ENCODE measurements at regions not wholly inside any gene's neighbourhood (a gene's known extent, or its start where the extent isn't known, plus 50 kb on each side); places are given as distances from the start of the nearest gene placed in this dataset.
"Not testable (repeated sequence)": the region's sequence is repeated elsewhere in the genome, so short reads cannot be mapped to it uniquely, and the experiment has no call there.

- DNase-seq (ENCODE audit: low read depth in 1 of 2, low spot score in 1 of 2), result no peak
- in situ Hi-C loops (cut with HindIII; ENCODE audit: low pct_unique_long_range_greater_than_20kb, low sequenced_read_pairs), result no loop called here
- TF ChIP-seq JUND (IDR thresholded peaks at IDR 0.05; ENCODE audit: low read depth), result no peak
Measured at GRCh38 chr12:75670216-75670615, 158.8 kb upstream of the KRR1 start.

- no peak for DNase-seq (ENCODE audit: low read depth in 1 of 2, low spot score in 1 of 2)
- no peak for TF ChIP-seq JUND (IDR thresholded peaks at IDR 0.05; ENCODE audit: low read depth)
- in situ Hi-C loops (cut with HindIII; ENCODE audit: low pct_unique_long_range_greater_than_20kb, low sequenced_read_pairs), result no loop called here
Measured at GRCh38 chr12:75666939-75667334, 155.5 kb upstream of the KRR1 start.

DNA sequence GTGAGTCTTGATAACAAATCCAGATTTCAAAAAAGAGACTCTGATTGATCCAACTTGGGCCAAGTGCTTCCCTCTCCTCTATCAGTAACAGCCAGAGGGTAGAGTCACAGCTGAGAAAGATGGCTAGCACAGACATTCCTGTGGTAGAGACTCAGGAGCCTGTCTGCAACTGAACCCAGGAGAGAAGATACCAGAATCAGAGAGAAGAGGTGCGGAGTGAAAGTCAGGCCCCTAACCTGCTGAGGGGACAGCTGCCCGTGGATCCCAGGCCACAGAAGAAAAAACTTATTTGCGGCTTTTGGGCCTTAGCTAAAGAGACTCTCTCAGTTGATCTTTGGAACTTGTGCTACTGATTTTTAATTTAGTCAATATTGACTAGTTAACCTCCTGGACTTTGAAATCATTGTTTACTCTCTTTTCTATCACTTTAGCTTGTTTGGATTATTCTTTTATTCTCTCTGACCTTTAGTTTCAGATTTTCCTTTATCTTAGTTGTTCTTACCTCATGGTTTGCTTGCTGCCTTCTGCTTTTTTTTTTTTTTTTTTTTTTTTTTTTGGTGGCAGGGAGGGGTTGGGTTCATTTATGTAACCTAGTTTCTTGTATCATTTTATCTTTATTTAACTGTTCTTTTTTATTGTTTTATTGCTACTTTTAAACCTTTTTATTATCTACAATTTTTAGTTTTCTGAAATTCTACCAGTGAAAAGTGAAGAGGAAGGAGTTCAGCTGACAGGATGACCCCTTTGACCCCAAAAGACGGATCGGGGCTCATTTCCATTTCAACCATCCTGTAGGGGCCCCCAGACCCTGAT, 154.9 kb upstream of the KRR1 start:
- TF ChIP-seq JUND (IDR thresholded peaks at IDR 0.05; ENCODE audit: low read depth), result no peak
- no peak for DNase-seq (ENCODE audit: low read depth in 1 of 2, low spot score in 1 of 2)
- in situ Hi-C loops (cut with HindIII; ENCODE audit: low pct_unique_long_range_greater_than_20kb, low sequenced_read_pairs), result no loop called here

DNA sequence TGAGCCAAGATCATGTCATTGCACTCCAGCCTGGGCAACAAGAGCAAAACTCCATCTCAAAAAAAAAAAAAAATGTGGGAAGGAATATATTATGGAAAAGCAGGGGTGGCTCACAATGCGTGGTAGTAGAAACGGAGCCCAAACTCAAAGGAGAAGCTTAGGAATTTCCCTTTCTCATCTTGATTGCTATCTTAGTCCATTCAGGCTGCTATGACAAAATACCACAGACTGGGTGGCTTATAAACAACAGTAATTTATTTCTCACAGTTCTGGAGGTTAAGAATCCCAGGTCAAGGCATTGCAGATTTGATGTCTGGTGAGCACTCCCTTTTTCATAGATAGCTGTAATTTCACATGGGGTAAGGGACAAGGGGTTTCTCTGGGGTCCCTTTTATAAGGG, 153.8 kb upstream of the KRR1 start:
- in situ Hi-C loops (cut with HindIII; ENCODE audit: low pct_unique_long_range_greater_than_20kb, low sequenced_read_pairs), result no loop called here
- no peak for TF ChIP-seq JUND (IDR thresholded peaks at IDR 0.05; ENCODE audit: low read depth)
- no peak for DNase-seq (ENCODE audit: low read depth in 1 of 2, low spot score in 1 of 2)

GRCh38 chr12:75662511-75663159, 151.2 kb upstream of the KRR1 start:
- no peak for DNase-seq (ENCODE audit: low read depth in 1 of 2, low spot score in 1 of 2)
- in situ Hi-C loops (cut with HindIII; ENCODE audit: low pct_unique_long_range_greater_than_20kb, low sequenced_read_pairs), result no loop called here

DNA sequence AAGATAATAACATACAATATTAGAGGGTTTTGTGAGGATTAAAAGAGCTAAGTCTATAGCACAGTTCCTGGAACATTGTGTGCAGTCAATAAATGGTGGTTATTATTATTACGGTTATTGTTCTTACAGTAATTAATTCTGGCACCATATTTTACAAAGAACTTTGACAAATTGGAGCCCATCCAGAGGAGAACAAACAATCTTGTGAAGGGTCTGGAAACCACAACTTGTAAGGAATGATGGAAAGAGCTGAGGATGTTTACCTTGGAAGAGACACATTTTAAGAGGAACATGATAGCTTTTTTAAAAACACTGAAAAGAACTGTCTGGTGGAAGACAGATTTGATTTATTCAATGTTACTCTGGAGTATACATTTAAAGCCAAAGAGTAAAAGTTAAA, 150.5 kb upstream of the KRR1 start:
- no peak for DNase-seq (ENCODE audit: low read depth in 1 of 2, low spot score in 1 of 2)
- no peak for TF ChIP-seq JUND (IDR thresholded peaks at IDR 0.05; ENCODE audit: low read depth)
- in situ Hi-C loops (cut with HindIII; ENCODE audit: low pct_unique_long_range_greater_than_20kb, low sequenced_read_pairs), result no loop called here

More at GRCh38 chr12:75662511-75663159, 151.2 kb upstream of the KRR1 start:
- no peak for TF ChIP-seq JUND (IDR thresholded peaks at IDR 0.05; ENCODE audit: low read depth)

DNA sequence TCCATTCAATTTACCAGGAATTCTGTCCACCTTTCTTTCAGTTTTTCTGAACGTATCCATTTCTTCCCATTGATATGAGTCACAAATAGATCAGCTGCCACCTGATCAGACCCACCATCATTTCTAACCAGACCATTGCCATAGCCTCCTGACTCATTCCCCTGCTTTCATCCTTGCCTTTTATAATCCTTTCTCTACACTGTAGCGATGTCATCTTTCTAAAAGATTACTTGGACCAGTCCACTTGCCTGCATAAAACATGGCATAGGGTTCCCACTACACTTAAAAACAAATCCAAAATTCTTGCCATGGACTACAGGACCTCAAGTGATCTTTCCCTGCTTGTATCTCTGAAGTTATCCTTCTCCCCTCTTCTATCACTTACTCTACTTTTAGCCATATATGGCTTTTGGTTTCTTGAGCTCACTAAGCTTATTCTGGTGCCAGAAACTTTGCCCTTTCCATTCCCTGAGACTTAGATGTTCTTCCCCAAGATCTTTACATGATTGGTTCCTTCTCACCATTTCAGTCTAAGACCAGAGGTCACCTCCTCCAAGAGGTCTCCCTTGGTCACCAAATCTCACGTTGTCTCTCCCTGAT, 149.5 kb upstream of the KRR1 start:
- in situ Hi-C loops (cut with HindIII; ENCODE audit: low pct_unique_long_range_greater_than_20kb, low sequenced_read_pairs), result no loop called here
- no peak for TF ChIP-seq JUND (IDR thresholded peaks at IDR 0.05; ENCODE audit: low read depth)
- no peak for DNase-seq (ENCODE audit: low read depth in 1 of 2, low spot score in 1 of 2)

DNA sequence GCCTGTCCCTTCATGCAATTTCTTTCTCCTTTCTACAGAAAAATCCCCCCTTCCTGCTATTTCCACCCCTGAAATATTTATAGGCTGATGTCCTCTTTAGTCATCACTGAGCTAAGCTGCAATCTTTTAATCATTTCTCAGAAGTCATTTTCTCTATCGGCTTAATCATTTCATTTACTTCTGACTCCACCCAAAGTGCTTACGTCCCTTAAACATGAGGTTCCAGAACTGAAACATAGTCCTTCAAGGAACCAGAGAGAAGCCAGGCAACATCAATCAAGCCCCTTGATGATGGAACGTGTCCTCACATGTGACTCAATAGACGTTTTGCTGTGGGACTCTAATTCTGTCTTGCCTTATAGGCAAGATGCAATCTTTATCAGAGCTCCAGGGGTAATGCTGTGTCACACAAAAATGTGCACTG, 148.7 kb upstream of the KRR1 start:
- DNase-seq (ENCODE audit: low read depth in 1 of 2, low spot score in 1 of 2), result no peak

GRCh38 chr12:75658901-75659823, 147.8 kb upstream of the KRR1 start:
- in situ Hi-C loops (cut with HindIII; ENCODE audit: low pct_unique_long_range_greater_than_20kb, low sequenced_read_pairs), result no loop called here
- TF ChIP-seq JUND (IDR thresholded peaks at IDR 0.05; ENCODE audit: low read depth), result no peak
- DNase-seq (ENCODE audit: low read depth in 1 of 2, low spot score in 1 of 2), result no peak

More for the DNA sequence above, 148.7 kb upstream of the KRR1 start:
- in situ Hi-C loops (cut with HindIII; ENCODE audit: low pct_unique_long_range_greater_than_20kb, low sequenced_read_pairs), result no loop called here
- no peak for TF ChIP-seq JUND (IDR thresholded peaks at IDR 0.05; ENCODE audit: low read depth)

GRCh38 chr12:75658286-75658685, 146.9 kb upstream of the KRR1 start:
- TF ChIP-seq JUND (IDR thresholded peaks at IDR 0.05; ENCODE audit: low read depth), result no peak
- in situ Hi-C loops (cut with HindIII; ENCODE audit: low pct_unique_long_range_greater_than_20kb, low sequenced_read_pairs), result no loop called here
- DNase-seq (ENCODE audit: low read depth in 1 of 2, low spot score in 1 of 2), result no peak

DNA sequence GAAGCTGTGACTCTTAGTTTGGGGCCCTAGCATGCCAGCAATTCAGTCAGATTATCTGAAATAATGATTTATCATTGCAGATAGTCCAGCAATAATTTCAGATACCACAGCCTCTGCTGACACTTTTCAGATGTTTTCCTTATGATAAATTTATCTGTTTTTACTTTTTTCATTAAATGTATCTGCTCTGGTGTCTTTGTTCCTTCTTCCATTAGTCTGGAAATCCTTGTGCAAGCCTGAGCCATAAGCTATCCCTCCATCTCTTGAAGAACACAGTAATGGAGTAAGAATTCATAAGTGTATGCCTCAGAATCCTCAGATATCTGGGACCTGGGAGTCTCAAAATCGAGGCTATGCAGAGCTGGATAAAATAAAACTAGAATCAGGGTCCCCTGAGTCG, 146.4 kb upstream of the KRR1 start:
- no peak for DNase-seq (ENCODE audit: low read depth in 1 of 2, low spot score in 1 of 2)
- in situ Hi-C loops (cut with HindIII; ENCODE audit: low pct_unique_long_range_greater_than_20kb, low sequenced_read_pairs), result no loop called here
- no peak for TF ChIP-seq JUND (IDR thresholded peaks at IDR 0.05; ENCODE audit: low read depth)

DNA sequence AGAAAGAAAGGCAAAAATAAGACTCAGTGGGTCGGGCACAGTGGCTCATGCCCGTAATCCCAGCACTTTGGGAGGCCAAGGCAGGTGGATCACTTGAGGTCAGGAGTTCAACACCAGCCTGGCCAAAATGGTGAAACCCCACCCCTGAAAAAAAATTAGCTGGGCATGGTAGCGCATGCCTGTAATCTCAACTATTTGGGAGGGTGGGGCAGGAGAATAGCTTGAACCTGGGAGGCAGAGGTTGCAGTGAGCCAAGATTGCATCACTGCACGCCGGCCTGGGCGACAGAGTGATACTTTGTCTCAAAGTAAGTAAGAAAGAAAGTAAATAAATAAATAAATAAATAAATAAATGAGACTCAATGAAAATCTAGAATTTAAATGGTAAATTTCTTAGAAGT, 145.9 kb upstream of the KRR1 start:
- DNase-seq (ENCODE audit: low read depth in 1 of 2, low spot score in 1 of 2); in situ Hi-C loops (cut with HindIII; ENCODE audit: low pct_unique_long_range_greater_than_20kb, low sequenced_read_pairs): not testable (repeated sequence)
